Kidney tubule cell (primary cell): ENCODE measurements at regions not wholly inside any gene's neighbourhood (a gene's known extent, or its start where the extent isn't known, plus 50 kb on each side); places are given as distances from the start of the nearest gene placed in this dataset.
A peak's percentile ranks its signal among the peaks of the same experiment; 100 is the strongest.

Source experiments
- DNase-seq: peaks from one replicate; pipeline ENCODE4 v3.0.0-alpha.2; 2018; ENCODE audit warnings: low spot score

- no peak for DNase-seq
Observed at GRCh38 chr1:234756066-234756774, 146.2 kb upstream of the IRF2BP2 start.

- DNase-seq: peak; percentile 57
Observed at GRCh38 chr1:234755449-234755863, 145.5 kb upstream of the IRF2BP2 start.

GRCh38 chr1:234753979-234754378 lies 144.0 kb upstream of the IRF2BP2 start:
- no peak for DNase-seq

DNA sequence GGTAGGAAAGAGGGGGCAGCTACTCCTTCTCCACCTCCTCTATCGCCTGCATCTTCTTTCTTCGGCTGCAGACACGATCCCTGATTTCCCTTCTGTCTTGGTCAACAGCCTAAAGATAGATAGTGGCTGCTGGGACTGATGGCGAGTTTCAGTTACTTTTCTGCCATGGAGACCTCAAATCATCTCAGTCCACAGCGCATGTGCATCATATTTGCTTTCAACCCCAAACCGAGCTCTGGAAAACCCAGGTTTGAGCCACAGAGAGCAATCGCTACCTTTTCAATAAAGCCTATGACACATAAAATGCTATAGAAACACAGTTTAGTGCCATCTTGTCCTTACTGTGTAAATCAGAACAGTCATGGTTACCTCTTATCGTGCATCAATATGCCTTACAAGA lies 142.9 kb upstream of the IRF2BP2 start:
- DNase-seq: no peak

GRCh38 chr1:234751678-234752077 lies 141.7 kb upstream of the IRF2BP2 start:
- no peak for DNase-seq

DNA sequence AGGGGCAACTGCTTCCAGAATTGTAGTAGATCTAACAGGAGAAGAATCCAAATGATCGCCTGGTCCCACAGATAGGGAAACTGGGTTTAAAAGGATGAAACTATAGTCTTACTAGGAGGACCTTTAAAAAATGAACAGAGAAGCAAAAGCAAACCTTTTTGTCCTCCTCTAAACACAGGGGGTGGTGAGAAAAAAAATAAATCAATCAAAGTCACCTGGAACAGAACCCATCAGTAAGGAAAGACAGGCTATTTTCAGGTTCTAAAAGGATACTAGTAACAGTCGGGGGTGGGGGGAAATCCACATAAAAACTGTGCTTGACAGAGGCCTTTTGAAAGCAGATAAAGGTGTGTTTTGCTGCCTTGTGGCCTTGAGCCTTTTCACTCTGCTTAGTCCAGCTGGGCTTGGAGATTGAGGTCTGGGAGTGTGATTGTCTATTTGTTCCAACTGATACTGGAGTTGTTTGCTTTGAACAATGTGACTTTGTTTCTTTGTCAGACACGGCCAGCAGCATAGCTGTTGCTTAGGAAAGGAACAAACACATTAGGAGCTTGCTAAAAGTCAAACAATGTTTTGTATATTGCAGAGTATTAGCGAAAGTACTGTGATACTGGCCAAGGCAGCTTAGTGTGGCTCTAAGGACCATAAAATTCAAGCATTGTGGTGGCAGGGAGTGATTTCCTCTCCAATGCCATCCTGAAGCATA lies 141.1 kb upstream of the IRF2BP2 start:
- no peak for DNase-seq

DNA sequence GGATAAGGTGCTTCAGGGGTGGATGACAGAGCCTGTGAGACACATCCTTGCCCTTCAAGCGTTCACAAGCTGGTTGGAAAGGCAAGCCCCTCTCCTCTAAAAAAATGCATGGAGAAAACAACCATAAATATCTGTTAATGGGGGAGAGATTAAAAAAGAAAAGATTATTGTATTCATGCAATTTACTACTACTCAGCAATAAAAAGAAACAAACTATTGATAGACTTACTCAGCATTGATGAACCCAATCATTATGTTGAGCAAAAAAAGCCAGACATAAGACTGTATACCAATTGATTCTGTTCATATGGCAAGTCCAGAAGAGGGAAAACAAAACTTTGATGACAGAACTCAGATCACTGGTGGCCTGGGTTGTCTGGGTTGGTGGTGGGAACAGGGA lies 138.7 kb upstream of the IRF2BP2 start:
- no peak for DNase-seq

- DNase-seq: no peak
Observed at GRCh38 chr1:234748066-234748465, 138.1 kb upstream of the IRF2BP2 start.

DNA sequence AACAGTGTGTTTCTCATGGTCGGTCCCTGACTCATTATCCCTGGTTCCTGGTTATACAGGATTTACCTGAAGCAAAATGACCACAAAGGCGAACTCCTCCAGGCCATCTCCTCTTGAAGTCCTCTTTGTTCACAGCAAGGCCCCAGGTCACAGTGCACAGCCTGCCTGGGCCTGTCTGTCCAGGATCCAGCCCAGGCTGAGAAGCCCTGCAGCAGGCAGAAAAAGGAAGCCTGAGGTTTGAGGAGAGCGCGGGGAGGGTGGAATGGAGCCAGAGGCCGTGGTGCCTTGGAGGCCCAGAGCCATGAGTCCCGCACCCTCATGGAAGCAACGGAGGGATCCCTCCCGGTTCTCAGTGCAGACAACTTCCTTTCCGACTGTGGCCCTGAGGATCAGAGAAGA lies 136.8 kb upstream of the IRF2BP2 start:
- peak; percentile 60 for DNase-seq

DNA sequence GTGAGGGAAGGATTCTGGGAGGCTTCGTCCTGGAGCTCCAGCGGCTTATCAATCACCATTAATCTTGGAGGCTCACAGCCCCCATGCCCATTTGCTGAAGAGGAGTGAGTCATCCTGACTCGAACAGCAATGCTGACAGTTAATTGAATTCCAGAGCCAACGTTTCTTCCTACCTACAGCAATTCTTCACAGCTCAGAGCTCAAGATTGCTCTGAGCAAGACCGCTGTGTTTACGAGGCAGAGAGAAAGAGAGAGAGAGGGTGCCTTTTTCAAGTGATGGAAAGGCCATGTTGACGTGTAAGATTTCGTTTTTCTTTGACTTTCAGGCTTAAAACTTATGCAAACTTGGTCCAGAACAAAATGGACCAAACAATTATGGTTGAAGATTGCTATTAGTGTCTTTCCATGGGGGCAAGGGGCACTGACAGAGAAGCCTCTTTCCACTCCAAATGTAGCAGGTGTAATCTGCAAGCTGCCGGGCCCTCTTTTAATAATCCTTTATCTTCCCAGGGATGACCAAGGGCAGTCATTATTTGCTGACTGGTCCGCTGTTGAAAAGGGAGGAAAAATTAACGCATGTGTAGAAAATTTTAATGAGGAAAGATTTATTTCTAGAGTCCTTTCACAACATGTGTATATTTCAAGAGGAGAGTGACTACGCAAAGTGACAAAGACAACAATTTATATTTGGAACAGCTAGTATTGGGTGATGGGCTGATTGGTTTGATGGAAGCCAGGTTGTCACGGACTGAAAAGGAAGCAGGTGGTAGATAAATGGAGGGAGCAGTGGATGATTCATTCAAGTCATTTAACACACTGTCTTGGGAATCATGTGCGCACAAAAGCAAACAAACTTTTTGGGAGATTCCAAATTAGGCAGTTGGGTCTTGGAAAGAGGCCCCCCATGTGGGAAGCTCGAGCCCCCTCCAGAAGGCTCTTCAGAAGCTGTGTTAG lies 136.1 kb upstream of the IRF2BP2 start:
- peak; percentile 86 for DNase-seq

DNA sequence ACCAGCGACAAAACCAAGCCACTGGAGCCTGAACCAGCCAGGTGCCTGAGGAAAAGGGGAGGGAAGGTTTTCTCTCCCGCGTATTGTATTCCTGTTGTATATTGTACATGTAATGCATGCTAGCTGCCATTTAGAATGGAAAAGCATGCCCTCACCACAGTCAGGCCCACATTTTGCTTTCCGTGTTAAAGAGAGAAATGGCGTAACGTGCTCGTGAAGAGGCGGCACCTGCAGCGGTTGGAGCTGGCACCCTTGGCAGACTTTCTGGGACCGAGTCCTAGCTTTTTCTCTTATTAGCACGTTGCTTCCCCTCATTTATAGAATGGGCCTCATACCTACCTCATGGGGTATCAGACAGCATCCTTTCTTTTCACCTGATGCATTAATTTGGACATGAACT lies 135.3 kb upstream of the IRF2BP2 start:
- no peak for DNase-seq

DNA sequence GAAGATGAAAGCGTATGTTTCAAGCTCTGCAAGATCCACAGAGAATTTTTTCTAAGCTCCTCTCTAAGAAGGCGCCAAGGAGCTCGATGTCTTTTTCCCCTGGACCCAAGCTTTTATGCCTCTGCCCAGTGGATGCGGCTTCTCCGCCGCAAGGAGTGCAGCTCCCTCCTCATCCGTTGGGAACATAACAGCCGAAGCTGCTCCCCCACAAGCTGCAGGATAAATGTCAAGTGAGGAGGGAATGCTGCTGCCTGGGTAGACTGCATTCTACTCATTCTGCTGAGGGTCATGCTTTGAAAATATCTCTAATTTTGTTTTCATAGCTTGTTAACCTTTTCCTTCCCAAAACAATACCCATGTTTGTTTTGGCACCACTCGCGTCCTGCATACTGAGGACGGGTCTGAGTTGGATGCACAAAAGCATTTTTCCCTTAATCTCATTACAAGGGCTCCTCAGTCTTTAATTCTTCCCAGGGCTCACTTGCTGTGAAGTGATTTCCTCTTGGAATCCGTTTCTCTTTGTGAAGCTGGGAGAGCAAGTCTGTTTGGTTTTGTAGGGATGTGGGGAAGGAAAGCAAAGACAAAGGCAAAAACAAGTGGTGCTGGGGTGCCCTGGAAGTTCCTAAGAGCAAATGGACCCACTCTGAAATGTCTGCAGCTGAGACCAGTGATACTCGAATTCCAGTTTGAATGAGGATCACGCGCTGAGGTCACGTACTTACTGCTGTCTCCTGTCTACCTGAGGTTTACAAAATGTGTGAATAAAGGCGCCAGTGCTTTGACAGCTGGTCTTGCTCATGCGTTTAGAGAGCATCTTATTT lies 134.0 kb upstream of the IRF2BP2 start:
- peak; percentile 16 for DNase-seq

GRCh38 chr1:234742622-234743021 lies 132.6 kb upstream of the IRF2BP2 start:
- DNase-seq: no peak

DNA sequence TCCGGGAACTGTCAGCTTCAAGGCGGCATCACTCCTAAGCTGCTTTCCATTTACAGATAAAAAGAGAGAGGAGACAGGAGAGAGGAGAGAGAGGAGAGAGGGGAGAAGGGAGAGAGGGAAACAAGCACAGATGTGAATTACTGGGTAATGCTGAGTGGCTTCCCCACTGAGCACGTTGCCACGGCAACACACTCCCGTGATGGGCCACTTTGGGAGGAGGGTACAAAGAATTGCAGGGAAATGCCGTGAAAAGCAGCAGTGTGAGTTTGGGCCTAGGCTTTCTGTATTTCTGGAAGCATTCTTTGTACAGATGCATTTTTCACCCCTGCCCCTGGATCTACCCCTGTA lies 128.0 kb upstream of the IRF2BP2 start:
- no peak for DNase-seq

DNA sequence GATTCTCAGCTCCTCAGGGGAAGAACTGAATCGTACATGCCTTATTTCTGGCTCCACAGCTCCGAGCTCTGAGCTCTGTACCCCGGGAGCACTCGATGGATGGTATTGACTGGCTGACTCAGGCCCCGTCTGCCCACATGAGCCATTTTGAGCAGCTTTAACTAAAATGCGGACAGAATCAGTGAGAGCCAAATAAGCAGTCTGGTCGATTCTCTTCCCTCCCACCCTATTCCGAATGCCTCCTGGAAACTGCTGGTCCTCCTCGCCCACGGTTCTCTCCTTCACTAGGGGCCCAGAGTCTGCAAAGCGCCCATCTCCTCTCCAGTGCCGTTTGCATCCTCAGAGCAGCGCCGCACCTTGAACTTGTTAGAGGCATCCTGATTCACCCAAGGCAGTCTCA lies 125.9 kb upstream of the IRF2BP2 start:
- DNase-seq: no peak

DNA sequence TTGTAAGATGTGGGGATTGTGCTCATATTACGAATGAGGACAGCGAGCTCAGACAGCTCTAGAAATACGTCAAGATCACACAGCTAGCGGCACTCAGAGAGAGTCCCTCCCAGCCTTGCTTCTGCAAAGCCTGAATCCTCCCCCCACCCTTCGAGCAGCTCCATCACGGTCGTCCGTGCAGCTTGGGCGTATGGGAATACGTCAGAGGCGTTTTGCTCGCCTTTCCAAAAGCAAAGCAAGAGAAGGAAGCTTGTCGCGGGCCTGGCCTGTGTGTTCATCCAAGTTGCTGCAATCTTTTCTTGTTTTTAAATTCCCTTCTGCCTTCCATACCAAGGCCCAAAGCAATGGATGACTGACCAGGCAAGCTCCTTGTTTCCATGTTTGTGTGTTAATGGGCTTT lies 125.5 kb upstream of the IRF2BP2 start:
- DNase-seq: no peak

DNA sequence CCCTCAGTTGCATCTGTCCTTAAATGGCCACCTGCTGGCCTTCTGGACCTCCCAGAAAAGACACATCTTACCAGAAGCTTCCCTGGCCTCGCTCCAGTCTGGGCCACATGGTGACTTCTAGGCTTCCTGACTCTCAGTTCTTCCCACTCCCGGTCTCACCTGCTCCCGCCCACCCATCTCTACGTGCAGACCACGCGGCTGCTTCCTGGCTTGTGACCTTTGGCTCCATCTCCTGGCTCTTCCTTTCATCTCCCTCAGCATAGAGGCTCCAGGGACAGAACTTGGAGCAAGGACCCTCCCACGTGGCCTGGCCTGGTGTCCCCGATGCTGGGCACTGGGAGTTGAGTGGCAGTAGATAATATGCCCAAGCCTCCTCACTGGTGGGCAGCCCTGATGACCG lies 124.9 kb upstream of the IRF2BP2 start:
- DNase-seq: no peak

DNA sequence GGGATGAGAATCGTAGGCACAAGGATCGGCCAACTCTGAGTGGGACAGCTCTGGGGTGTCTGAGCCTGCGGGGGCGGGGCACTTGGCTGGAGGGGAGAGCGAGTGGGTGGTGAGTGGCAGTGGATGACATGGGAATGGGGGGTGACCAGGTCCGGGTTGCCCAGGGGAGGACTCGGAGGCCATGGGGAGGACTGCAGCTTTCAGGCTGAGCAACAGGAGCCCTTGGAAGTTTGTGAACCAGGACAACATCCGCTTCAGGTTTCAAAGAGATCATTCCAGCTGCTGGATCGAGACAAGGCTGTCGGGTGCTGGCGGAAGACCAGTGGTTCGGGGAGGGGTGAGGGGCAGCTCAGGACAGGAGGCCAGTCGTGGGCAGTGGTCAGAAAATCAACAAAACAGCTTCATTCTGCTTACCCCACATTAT lies 124.4 kb upstream of the IRF2BP2 start:
- no peak for DNase-seq

DNA sequence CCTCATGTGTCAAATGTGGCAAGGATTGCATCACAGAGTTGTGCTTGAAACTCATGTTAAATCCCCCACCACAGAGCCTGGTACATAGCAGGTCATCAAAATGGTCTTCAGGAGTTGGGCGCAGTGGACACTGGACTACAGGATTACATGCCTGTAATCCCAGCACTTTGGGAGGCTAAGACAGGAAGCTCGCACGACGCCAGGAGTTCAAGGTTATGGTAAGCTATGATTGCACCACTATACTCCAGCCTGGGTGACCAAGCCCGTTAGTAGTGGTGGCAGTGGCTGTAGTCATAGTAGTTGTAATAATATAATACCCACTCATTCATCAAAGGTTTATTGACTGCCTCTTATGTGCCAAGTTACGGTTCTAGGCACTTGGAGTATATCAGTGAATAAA lies 123.4 kb upstream of the IRF2BP2 start:
- DNase-seq: no peak

DNA sequence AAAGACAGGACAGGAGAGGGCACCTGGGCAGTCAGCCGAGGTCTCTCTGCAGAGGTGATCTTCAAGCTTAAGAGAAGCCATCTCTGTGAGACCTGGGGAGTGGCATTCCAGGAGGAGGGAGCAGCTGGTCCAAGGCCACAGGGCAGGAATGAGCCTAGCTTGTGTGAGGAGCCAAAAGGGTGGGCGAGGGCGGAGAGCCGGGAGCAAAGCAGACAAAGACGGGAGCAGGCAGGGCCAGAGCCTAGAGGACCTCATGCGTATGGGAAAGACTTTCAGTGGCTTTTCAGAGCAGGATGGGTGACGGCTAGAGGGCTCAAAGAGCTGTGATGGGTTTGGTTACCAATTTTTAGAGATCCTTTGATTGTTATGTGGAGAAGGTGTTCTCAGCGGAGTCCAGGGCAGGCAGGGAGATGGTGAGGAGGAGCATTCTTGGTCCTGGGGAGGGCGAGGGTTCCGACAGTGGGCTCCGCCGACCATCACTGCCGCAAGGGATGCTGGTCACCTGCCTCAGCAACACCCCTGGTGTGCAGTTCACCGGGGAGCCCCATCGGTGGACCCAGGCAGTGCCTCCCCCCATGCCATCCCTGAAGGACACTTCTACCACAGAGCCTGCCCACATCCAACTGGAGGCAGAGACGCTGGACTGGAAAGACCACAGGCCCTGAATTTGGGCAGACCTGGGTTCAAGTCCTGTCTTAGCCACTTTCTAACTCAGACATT lies 122.9 kb upstream of the IRF2BP2 start:
- no peak for DNase-seq

GRCh38 chr1:234732260-234732659 lies 122.3 kb upstream of the IRF2BP2 start:
- no peak for DNase-seq
